Progenitor cell of endocrine pancreas (in vitro differentiated cells): ENCODE measurements at regions not wholly inside any gene's neighbourhood (a gene's known extent, or its start where the extent isn't known, plus 50 kb on each side); places are given as distances from the start of the nearest gene placed in this dataset.
A peak's percentile ranks its signal among the peaks of the same experiment; 100 is the strongest.

ENCODE experiments used
- DNase-seq: peaks from one replicate; pipeline ENCODE4 v3.0.0; 2021; ENCODE audit warnings: low spot score; ENCODE audit not compliant: unreplicated experiment
- H3K27ac Mint-ChIP-seq: 2 replicates; pipeline ENCODE4 v1.8.0; 2021; ENCODE audit warnings: mild to moderate bottlenecking, moderate library complexity, mixed read lengths
- H3K27me3 Mint-ChIP-seq: 2 replicates; pipeline ENCODE4 v1.8.0; 2021; ENCODE audit warnings: mixed read lengths
- H3K36me3 Mint-ChIP-seq: 2 replicates; pipeline ENCODE4 v1.8.0; 2022; ENCODE audit warnings: mixed read lengths; ENCODE audit not compliant: insufficient read depth
- H3K4me1 Mint-ChIP-seq: 2 replicates; pipeline ENCODE4 v1.8.0; 2021; ENCODE audit warnings: low read depth, mixed read lengths
- H3K4me3 Mint-ChIP-seq: 2 replicates; pipeline ENCODE4 v1.8.0; 2021; ENCODE audit warnings: low read depth, mild to moderate bottlenecking, moderate library complexity, mixed read lengths
- H3K9me3 Mint-ChIP-seq: 2 replicates; pipeline ENCODE4 v1.8.0; 2021; ENCODE audit warnings: low read depth, mixed read lengths
- CTCF ChIP-seq: fragments of 200-600 bp; sonication (generic); IDR thresholded peaks from one replicate; pipeline ENCODE4 v1.5.0; 2021; ENCODE audit warnings: antibody characterized with exemption, mild to moderate bottlenecking; ENCODE audit not compliant: unreplicated experiment

- peaks cover 15% of the 10 kb centered on the region for H3K9me3 Mint-ChIP-seq
- no peaks in the 10 kb centered on the region for H3K27me3 Mint-ChIP-seq
- H3K4me1 Mint-ChIP-seq = no peaks in the 10 kb centered on the region
- no peaks in the 10 kb centered on the region for H3K36me3 Mint-ChIP-seq
- H3K27ac Mint-ChIP-seq = no peak overlapping the region
- DNase-seq = no peak
- no peak for TF ChIP-seq CTCF
- no peak overlapping the region for H3K4me3 Mint-ChIP-seq
Measured at GRCh38 chrX:137178392-137178791, 144.6 kb upstream of the GPR101 start.

- no peaks in the 10 kb centered on the region for H3K4me1 Mint-ChIP-seq
- peaks cover 7% of the 10 kb centered on the region for H3K27me3 Mint-ChIP-seq
- H3K27ac Mint-ChIP-seq = no peak overlapping the region
- H3K36me3 Mint-ChIP-seq = no peaks in the 10 kb centered on the region
- no peak for TF ChIP-seq CTCF
- H3K9me3 Mint-ChIP-seq = peaks cover 28% of the 10 kb centered on the region
- H3K4me3 Mint-ChIP-seq = no peak overlapping the region
- DNase-seq = no peak
Measured at GRCh38 chrX:137172317-137172948, 138.6 kb upstream of the GPR101 start.

GRCh38 chrX:137171626-137172025 lies 137.8 kb upstream of the GPR101 start:
- peaks cover 7% of the 10 kb centered on the region for H3K27me3 Mint-ChIP-seq
- TF ChIP-seq CTCF = no peak
- H3K36me3 Mint-ChIP-seq = no peaks in the 10 kb centered on the region
- no peak for DNase-seq
- H3K4me3 Mint-ChIP-seq = no peak overlapping the region
- H3K9me3 Mint-ChIP-seq = peaks cover 30% of the 10 kb centered on the region
- H3K27ac Mint-ChIP-seq = no peak overlapping the region
- no peaks in the 10 kb centered on the region for H3K4me1 Mint-ChIP-seq

- H3K27me3 Mint-ChIP-seq = peaks cover 7% of the 10 kb centered on the region
- peaks cover 28% of the 10 kb centered on the region for H3K9me3 Mint-ChIP-seq
- H3K36me3 Mint-ChIP-seq = no peaks in the 10 kb centered on the region
- no peaks in the 10 kb centered on the region for H3K4me1 Mint-ChIP-seq
- DNase-seq = no peak
- TF ChIP-seq CTCF = peak; percentile 53
- H3K27ac Mint-ChIP-seq = no peak overlapping the region
- no peak overlapping the region for H3K4me3 Mint-ChIP-seq
Measured at GRCh38 chrX:137166591-137166990, 132.8 kb upstream of the GPR101 start.

- Mint-ChIP-seq H3K27me3 (peaks cover 3% of the 10 kb centered on the region), H3K4me3 (no peak overlapping the region), H3K27ac (no peak overlapping the region), H3K9me3 (peaks cover 24% of the 10 kb centered on the region), H3K4me1 (peaks cover 4% of the 10 kb centered on the region), H3K36me3 (no peaks in the 10 kb centered on the region)
- no peak for TF ChIP-seq CTCF
- DNase-seq = no peak
Measured at GRCh38 chrX:137164329-137164728, 130.5 kb upstream of the GPR101 start.
